Tibial nerve (tissue), 4 donors: ENCODE measurements at regions not wholly inside any gene's neighbourhood (a gene's known extent, or its start where the extent isn't known, plus 50 kb on each side); places are given as distances from the start of the nearest gene placed in this dataset.
"Not testable (repeated sequence)": the region's sequence is repeated elsewhere in the genome, so short reads cannot be mapped to it uniquely, and the experiment has no call there.

Experiments
- CTCF ChIP-seq, 5 experiments: fragments of 200-600 bp in 3 of 5; fragments of 450-650 bp in 2 of 5; sonication (generic) in 3 of 5; IDR thresholded peaks; one replicate each; pipeline ENCODE4 v1.5.1; 2016 to 2019; ENCODE audit warnings: antibody characterized with exemption in 5 of 5, mild to moderate bottlenecking in 3 of 5, moderate library complexity in 2 of 5
- EP300 ChIP-seq, 2 donors: sonication (generic); formaldehyde crosslinking; IDR thresholded peaks; one replicate each; pipeline ENCODE4 v1.6.1; 2017; ENCODE audit warnings: antibody characterized with exemption in 2 of 2, mild to moderate bottlenecking in 1 of 2
- POLR2A ChIP-seq, 2 donors: fragments of 450-650 bp; IDR thresholded peaks; one replicate each; pipeline ENCODE4 v1.6.1; 2017; ENCODE audit warnings: antibody characterized with exemption in 2 of 2, mild to moderate bottlenecking in 2 of 2, moderate library complexity in 2 of 2

DNA sequence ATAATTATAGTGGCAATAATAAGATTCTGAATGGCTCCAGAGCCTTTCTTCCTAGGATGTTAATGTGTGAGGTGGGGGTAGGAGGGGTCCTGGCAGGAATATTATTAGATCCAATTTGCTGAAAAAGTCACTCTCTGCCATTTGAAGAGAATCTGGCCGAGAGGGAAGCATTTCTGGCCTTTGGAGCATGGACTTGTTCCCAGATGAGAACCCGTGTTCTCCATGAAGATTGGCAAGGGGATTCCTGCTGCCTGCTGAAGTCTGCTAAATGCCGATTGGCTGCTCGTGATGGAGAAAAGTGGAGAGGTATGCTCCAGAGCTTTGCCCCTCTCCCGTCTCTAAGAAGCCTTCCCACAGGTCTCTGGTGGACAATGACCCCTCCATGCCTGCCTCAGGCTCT, 135.6 kb downstream of the TRIM43 start:
- not testable (repeated sequence) for TF ChIP-seq CTCF, POLR2A, EP300 (IDR thresholded peaks at IDR 0.05)
